Endothelial cell of umbilical vein (primary cell): ENCODE measurements at regions not wholly inside any gene's neighbourhood (a gene's known extent, or its start where the extent isn't known, plus 50 kb on each side); places are given as distances from the start of the nearest gene placed in this dataset.

Experiments
- POLR2AphosphoS5 ChIP-seq: IDR thresholded peaks from 2 replicates; pipeline ENCODE4 v1.6.1; 2012; ENCODE audit warnings: low read depth, mild to moderate bottlenecking, control low read depth, low read length, moderate library complexity; ENCODE audit not compliant: insufficient read depth
- TF ChIP-seq, protein P1 (sequence below), 2 donors: IDR thresholded peaks; 1 replicate in 1 of 2; 2 replicates in 1 of 2; pipeline ENCODE4 v1.5.1; 2011; ENCODE audit warnings: low read length in 2 of 2, mild to moderate bottlenecking in 2 of 2, moderate library complexity in 2 of 2, control low read depth in 1 of 2, inconsistent platforms in 1 of 2, low read depth in 1 of 2; ENCODE audit not compliant: insufficient read depth in 1 of 2; ENCODE audit errors: extremely low read depth in 1 of 2

DNA sequence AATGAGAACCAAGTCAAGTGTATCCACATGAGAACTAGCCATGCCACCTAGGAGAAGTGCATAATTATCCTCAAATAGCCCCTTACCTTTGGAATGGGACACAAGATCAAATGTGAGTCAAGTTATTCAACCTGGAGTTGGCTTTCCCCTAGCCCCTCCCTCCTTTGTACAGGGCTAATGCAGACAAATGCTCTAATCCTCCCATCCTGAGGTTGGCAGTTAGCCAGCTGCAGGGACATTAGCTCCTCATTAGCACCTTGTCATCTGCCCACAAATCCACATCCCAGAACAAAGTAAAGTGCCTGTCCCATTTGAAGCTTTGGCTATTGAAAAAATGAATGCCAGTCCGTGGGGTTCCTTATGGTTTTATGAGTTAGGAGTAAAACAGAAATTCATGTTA, 294.1 kb upstream of the FANCL start:
- TF ChIP-seq, protein P1, sequence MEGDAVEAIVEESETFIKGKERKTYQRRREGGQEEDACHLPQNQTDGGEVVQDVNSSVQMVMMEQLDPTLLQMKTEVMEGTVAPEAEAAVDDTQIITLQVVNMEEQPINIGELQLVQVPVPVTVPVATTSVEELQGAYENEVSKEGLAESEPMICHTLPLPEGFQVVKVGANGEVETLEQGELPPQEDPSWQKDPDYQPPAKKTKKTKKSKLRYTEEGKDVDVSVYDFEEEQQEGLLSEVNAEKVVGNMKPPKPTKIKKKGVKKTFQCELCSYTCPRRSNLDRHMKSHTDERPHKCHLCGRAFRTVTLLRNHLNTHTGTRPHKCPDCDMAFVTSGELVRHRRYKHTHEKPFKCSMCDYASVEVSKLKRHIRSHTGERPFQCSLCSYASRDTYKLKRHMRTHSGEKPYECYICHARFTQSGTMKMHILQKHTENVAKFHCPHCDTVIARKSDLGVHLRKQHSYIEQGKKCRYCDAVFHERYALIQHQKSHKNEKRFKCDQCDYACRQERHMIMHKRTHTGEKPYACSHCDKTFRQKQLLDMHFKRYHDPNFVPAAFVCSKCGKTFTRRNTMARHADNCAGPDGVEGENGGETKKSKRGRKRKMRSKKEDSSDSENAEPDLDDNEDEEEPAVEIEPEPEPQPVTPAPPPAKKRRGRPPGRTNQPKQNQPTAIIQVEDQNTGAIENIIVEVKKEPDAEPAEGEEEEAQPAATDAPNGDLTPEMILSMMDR (IDR thresholded peaks at IDR 0.05; ENCODE audit: extremely low read depth in 1 of 2, insufficient read depth in 1 of 2, low read depth in 1 of 2, low read length in 2 of 2) = no peak
- TF ChIP-seq POLR2AphosphoS5 = no peak
